DMS53 treated with DMSO at 0.1 percent for 48 hours (cell line): ENCODE measurements at regions not wholly inside any gene's neighbourhood (a gene's known extent, or its start where the extent isn't known, plus 50 kb on each side); places are given as distances from the start of the nearest gene placed in this dataset.
"Not testable (repeated sequence)": the region's sequence is repeated elsewhere in the genome, so short reads cannot be mapped to it uniquely, and the experiment has no call there.

Experiments used
- DNase-seq: peaks from one replicate; lab custom pipeline; 2025; ENCODE audit not compliant: unreplicated experiment; lab: John Stamatoyannopoulos, UW

DNA sequence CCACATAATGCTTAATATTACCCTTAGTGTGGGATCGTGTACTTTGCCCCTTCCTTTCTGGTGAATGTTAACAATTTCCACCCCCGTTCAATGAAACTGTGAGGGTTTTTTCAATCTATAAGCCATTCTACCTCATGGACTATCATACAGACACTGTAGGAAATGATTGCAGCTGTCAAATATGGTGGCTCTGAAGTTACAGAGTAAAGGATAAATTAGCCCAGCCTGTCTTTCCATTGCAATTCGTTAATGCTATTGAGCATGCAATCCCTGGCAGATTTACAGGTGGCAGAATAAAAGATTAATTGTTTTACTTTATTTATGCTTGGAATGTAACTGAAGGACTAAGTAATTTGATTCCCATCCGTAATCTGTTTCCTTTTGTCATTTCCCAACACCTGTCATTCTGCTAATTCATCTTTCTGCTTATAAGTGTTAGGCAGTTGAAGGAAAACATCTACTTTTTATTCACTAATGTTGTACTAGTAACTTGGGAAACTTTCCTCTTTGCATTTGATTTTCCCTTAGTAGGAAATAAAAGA lies 1211.6 kb upstream of the LRRN3 start:
- DNase-seq: peak; percentile 28

DNA sequence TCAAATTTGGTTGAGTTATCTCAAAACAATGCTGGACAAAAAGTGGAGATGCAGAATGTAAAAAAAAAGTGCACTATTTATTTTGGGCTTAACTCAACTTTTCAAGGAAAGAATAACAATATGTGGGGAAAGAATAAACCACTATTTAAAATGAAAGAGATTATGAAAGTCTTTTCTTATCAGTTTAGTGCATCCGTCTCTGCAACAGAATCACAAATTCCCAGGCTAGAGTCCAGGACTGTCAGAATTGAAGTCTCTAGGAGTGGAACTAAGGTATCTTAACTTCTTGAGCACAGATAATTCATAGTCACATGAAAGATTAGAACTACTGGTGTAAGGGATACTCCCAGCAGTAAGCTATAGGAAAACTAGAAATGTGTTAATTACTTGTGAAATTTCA lies 1200.3 kb upstream of the LRRN3 start:
- DNase-seq: no peak

DNA sequence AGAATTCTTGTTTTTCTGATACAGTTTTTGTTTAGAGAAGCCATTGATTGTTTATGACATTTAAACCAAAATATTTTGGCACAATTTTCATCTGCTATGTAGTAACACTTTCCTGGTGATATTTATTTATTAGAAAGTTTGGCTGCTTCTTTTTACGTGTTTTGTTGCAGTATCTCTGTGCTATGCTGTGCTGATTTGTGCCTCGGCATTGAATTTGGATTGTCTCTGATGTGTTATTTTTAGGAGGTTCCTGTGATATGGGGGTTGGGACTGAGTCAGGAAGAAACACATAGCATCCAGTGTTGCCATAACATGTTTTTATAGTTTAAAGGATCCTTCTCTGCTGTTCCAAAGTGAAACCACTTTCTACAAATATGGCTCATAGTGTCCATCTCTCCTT lies 1197.7 kb upstream of the LRRN3 start:
- DNase-seq: no peak

DNA sequence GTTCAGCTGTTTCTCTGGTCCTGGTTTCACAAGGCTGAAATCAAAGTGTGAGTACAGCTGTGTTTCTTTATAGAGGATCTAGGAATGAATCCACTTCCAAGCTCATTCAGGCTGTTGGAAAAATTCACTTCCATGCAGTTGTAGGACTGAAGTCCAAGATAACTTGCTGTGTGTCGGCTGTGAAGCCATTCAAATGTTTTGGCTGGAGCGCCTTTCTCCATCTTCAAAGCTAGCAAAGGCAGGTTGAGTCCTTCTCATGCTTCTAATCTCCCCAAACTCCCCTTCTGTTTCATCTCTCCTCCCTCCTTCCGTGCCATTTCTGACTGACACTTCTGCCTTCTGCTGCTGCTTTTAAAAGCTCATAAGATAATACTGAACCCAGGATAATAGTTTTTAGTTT lies 1195.4 kb upstream of the LRRN3 start:
- no peak for DNase-seq

DNA sequence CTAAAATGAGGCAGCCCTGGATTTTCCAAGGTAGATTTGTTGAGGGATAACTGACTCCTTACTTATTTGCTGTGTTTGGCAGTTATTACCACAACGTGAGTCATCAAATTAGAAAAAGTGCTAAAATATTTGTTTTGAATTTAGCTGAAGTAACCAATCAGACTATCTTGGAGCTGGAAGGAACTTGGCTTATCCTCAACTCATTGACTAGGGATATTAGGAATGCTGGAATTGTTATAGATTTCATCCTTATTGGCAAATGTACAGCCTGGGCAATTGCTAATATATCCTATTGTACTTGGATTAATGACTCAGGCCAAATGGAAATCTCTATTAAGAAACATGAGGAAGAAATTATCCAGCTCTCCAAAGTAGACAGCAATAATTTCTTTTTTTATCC lies 1189.0 kb upstream of the LRRN3 start:
- DNase-seq: no peak

DNA sequence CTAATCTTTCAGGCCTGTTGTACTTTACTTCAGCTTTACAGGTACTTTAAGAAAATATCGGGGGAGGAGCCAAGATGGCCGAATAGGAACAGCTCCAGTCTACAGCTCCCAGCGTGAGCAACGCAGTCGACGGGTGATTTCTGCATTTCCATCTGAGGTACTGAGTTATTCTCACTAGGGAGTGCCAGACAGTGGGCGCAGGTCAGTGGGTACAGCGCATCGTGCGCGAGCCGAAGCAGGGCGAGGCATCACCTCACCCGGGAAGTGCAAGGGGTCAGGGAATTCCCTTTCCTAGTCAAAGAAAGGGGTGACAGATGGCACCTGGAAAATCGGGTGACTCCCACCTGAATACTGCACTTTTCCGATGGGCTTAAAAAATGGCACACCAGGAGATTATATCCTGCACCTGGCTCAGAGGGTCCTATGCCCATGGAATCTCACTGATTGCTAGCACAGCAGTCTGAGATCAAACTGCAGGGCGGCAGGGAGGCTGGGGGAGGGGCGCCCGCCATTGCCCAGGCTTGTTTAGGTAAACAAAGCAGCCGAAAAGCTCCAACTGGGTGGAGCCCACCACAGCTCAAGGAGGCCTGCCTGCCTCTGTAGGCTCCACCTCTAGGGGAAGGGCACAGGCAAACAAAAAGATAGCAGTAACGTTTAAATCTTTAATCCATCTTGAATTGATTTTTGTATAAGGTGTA lies 1185.4 kb upstream of the LRRN3 start:
- not testable (repeated sequence) for DNase-seq

DNA sequence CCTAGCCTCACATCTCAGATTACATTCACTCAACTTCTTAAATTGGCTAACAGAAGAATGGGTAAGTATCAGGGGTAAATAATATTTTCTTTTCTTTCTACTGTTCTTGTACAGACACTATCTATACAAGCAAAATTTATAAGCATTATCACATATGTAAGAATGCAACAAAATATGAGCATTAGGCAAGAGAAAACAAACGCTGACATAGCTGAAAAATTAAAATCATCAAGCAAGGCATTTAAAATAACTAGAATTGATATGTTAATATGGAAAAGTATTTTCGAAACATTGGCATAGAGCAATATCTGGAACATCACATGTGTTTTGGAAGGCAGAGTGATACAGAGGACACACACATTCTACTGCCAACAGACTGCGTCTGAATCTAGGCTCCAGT lies 1175.3 kb upstream of the LRRN3 start:
- DNase-seq: no peak

DNA sequence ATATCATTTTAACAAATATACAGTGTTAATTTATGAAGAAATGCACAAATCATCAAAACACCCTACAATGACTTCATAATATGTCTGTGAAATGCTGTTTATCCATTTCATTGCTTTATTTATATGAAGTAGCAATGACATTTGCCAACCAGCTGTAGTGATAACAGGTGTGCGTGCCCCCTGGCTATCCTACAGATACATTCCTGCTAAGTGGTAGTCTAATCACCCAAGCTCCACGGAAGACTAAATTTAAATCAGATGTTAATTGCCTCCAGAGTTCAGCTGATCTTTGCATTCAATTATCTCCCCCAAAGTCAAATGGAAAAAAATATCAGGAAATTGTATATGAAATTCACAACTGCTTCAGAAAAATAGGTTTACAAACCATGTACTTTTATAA lies 1164.2 kb upstream of the LRRN3 start:
- no peak for DNase-seq

DNA sequence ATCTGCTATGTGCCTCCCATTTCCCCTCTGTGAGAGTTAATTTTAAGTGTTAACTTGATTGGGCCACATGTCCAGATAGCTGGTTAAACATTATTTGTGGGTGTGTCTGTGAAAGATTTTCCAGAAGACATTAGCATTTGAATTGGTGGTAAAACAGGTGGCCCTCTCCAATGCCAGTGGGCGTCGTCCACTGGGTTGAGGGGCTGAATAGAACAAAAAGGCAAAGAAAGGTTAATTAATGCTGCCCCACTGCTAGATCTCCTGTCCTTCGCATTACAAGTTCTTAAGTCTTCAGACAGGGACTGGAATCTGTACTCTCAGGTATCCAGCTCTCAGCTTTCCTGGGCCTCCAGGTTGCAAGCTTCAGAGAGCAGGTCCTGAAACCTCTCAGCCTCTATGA lies 1160.9 kb upstream of the LRRN3 start:
- no peak for DNase-seq

DNA sequence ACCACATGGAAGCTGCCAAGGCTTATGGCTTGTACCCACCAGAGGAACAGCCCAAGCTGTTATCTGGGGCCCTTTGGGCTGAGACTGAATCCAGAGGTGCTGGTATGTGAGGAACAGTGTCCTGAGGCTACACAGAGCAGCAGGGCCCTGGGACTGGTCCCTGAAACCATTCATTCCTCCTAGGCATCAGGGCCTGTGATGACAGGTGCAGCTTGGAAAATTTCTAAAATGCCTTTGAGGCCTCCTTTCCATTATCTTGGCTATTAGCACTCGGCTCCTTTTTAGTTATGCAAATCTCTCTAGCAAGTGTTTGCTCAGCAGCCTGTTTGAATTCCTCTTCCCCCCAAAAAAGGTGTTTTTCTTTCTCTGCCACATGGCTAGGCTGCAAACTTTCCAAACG lies 1151.7 kb upstream of the LRRN3 start:
- no peak for DNase-seq

DNA sequence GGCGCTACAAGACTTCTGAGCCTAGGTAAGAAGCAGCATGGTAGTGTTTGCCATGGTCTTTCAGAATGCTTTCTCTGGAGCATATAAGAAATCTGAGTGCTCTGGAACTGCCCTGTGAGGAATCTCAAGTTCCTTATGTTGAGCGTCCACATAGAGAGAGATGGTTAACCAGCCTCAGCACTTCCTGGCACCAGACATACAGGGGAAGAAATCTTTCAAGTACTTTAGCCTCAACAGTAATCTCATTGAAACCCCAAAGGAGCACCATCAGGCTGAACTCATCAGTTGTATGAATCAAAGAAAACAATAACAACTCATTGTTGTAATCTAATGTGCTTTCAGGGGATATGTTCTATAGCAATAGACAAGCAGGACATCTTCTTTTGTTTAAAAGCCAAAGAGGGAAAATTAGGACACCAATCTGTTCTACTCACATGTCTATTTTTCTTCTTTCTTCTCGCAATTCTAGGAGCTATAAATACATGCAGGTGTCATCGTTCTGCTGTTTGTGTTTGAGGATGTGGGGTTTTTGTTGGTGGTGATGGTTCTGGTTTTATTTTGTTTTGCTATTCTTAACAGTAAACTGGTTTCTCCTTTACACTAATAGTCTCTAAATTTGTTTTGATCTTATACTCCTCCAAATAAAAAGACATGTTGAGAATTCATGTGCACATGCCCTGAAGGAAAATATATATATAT lies 1145.0 kb upstream of the LRRN3 start:
- DNase-seq: no peak

DNA sequence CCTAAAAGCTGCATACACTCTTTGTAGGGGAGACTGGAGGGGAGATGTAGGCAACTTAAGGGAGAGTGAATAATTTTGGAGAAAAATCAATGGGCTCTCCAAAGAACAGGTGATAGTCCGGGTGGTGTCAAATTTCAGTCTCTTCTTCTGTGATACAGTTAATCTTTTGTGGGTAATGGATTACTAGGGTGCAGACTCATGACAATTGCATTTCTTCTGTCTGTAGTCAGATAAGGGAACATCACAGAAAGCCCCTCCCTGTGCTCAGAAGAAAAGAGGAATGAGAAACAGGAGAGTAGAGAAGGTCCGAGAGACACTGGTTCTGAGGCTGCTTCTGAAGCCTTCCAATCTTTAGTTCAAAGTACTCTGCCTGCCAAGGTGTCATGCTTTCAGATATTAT lies 1140.7 kb upstream of the LRRN3 start:
- DNase-seq: no peak

DNA sequence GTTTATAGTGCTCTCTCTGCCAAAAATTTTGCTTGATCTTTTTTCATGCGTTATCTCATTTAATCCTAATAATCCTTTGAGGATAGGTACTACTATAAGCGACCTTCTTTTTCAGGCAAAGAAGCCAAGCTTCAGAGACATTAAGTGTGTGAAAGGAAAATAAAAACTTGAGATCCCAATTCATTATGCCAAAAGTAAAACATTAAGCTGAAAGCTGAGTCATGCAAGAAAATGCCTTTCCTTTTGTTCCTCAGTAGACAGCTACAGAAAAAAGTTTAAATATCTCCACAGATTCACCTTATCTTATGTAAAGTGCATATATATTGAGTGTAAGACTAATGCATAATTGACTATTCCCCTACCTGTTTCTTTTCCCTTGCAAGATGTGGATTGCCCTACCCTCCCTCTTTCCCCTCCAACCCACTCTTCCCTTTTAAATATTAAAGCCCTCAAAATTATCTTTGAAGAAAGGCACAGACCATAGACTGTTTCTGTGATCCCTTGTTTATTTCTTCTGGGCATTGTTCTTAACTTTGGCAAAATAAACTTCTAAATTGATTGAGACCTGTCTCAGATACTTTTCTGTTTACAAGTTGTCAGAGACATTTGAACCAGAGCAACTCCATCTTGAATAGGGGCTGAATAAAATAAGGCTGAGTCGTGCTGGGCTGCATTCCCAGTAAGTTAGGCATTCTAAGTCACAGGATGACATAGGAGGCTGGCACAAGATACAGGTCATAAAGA lies 1139.9 kb upstream of the LRRN3 start:
- DNase-seq: no peak

DNA sequence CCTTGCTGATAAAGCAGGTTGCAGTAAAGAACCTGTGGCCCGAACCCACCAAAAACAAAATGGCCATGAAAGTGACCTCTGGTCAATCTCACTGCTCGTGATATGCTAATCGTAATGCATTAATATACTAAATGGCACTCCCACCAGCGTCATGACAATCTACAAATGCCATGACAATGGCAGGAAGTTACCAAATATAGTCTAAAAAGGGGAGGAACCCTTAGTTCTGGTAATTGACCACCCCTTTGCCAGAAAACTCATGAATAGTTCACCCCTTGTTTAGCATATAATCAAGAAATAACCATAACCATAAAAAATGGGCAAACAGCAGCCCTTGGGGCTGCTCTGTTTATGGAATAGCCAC lies 1139.4 kb upstream of the LRRN3 start:
- DNase-seq: no peak

DNA sequence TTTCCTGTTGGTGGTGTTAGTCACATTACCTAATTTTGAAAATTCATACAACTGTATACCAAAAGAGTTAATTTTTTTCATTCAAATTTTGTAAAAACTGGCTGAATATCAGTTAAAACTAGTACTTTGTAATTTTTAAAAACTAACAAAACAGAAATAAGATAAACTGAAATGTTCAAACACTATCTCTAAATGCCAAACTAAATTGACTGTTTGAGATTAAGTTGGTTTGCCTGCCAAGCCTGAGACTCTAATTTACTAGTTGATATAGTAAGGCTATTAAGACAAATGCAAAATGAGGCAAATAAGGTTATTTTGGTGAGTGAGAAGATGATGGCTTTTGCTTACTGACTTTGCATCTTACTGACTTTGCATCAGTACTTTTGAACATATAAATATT lies 1134.9 kb upstream of the LRRN3 start:
- no peak for DNase-seq

DNA sequence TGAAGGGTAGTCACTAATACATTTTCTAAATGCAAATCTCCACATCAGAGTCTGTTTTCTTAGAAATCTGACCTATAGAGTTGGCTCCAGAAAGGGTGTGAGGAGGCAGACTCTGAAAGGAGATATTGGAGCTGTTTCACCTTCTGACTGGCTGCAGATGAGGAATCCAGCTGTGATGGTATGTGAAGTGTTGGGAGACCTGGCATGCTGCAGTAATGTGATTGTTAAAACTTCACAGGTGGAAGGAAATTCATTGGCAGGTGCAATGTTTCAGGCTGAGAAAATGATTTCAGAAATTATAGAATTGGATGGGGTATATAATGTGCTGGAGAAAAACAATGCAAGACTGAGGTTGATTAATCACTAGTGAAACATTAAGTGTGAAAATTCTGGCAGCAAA lies 1134.0 kb upstream of the LRRN3 start:
- DNase-seq: no peak

DNA sequence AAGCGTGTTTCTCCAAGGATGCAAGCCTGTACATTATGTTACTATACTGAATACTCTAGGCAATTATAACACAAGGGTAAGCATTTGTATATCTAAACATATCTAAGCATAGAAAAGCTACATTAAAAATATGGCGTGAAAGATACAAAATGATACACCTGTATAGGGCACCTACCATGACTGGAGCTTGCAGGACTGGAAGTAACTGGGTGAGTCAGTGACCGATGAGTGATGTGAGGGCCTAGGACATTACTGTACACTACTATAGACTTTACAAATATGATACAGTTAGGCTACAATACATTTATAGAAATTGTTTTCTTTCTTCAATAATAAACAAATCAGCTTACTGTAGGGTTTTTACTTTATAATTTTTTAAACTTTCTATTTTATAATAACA lies 1127.2 kb upstream of the LRRN3 start:
- DNase-seq: no peak

DNA sequence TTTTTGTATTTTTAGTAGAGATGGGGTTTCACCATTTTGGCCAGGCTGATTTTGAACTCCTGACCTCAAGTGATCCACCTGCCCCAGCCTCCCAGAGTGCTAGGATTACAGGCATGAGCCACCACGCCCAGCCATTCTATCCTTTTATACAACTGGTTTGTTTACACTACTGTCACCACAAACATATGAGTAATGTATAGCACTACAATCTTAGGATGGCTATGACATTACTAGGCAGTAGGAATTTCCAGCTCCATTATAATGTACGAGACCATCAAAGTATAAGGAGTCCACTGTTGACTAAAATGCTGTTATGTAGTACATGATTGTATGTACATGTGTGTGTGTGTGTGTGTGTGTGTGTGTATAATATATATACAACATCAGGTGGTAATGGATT lies 1126.1 kb upstream of the LRRN3 start:
- peak; percentile 57 for DNase-seq

DNA sequence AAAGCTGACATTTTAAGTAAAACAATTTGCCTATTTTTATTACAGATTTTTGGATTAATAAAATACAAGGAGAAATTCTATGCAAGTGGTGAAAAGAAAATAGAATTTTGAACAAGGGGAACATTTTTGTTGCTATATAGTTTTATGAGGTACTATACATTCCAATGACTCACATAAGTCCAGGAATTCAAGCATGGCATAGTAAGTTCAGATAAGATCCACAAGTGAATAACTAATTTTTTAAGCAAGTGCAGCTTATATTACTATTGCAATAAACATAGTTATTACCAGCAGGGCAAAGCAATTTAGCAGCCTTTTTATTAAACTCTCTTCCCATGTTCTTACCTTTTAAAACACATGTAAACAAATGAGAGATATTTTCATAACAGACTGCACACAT lies 1123.5 kb upstream of the LRRN3 start:
- no peak for DNase-seq

DNA sequence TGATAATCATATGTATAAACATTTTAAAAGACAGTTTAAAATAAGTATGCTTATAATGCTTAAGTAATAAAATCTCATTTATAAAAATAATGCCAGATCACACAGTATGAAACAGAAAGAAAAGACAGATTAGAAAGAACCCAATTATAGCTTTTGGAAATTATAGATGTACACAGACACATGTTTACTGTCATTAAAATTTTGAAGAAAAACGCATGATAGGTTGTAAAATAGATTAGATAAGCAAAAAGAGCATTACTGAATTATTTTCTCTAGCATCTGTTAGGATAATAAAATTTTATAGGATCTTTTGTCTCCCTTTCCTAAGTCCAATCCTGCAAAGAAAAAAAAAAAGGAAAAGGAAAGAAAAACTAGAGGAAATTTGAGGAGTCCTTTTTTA lies 1107.3 kb upstream of the LRRN3 start:
- no peak for DNase-seq

DNA sequence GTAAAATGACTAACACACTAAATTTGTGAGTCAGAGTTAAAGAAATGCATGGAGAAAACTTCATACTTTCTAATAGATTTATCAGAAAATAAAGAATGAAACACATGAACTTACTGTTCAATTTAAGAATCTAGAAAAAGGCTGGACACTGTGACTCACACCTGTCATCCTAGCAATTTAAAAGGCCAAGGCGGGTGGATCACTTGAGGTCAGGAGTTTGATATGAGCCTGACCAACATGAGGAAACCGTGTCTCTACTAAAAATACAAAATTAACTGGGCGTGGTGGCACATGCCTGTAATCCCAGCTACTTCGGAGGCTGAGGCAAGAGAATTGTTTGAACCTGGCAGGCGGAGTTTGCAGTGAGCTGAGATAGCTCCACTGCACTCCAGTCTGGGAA lies 1106.2 kb upstream of the LRRN3 start:
- no peak for DNase-seq

DNA sequence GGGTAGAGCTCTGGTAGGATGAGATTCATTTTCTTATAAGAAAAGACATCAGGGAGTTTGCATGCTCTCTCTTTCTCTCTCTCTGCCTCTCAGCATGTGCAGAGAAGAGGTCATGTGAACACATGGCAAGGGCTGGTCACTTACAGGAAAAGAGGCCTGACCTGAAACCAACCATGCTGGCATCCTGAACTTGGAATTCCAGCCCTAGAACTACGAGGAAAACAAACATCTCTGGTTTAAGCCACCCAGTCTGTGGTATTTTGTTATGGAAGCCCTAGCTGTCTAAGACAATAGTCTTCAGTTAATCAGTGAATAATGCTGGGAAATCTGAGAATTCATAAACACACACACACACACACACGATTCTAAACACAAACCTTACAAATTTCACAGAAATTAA lies 1104.2 kb upstream of the LRRN3 start:
- DNase-seq: no peak
